ENCODE measurements at regions not wholly inside any gene's neighbourhood (a gene's known extent, or its start where the extent isn't known, plus 50 kb on each side); places are given as distances from the start of the nearest gene placed in this dataset.

DNA sequence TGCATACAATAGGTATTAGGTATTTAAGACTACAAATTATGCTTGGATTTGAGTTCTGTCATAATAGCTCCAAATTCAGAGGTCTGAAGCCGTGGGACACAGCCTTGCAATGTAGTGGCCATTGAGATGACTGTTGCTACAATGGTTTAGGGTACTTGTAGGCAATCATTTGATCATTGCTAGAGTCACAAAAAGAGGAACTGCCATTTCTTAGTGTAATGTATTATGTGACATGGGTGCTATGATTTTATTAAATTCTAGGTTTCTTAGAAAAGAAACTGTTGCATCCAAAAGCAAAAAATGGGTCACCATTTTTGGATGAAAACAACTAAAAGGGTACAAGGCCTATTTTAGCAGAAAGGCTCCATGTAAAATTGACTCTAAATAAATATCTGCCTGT, 129.9 kb upstream of the ZNF644 start:
- no peak for DNase-seq (ENCODE audit: low spot score)

DNA sequence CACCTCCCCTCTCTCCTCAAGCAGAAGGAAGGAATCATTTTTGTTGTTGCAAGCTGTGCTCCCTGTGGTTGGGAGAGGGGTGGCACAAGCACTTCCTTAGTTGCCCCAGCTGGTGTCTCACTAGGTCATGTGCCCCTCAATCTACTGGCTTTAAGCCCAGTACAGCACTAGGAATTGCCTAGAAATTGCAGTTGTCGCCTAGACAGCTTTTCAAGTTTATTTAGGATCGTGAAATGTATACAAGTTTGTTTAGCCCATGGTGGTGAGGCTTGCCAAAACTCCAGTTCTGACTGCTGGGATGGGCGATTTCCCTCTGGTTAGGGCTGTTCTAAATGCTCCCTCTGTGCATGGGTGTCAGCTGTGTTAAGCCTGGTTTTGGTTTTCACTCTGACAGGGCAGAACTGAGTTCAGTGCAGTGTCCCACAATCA, 126.8 kb upstream of the ZNF644 start:
- no peak for DNase-seq (ENCODE audit: low spot score)

DNA sequence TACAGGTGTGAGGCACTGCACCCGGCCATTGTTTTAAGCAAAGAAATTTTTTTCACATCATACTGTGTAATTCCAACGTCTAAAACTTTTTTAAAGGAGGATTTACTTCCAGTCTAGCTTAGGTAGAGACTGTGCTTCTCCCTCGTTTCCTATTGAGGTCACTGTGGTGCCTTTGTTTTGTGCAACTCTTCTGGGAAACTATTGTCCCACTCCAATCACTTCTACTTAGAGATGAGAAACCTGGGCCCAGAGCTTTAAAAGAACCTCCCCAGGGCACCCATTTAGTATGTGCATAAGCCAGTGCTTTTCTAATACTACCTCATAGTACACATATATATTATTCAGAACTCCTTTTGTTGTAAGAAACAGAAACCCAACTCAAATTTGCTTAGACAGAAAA, 120.0 kb upstream of the ZNF644 start:
- DNase-seq (ENCODE audit: low spot score), result no peak

DNA sequence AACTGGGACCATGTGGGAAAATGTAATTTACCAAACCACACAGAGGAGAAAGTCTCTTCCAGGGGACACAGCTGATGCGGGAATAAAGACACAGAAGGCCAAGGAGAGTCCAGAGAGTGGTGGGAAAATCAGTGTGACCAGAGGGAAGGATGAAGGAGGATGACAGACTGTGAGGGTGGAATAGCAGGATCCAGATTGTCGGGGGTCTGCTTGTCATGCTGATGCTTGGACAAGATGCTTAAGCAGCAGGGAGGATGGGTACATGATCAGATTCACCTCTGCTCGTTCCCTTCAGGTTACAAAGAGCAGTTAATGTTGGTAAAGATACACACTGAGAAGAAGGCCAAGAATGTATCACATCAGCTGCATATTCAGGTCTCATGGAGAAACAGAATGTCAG, 117.1 kb upstream of the ZNF644 start:
- no peak for DNase-seq (ENCODE audit: low spot score)

DNA sequence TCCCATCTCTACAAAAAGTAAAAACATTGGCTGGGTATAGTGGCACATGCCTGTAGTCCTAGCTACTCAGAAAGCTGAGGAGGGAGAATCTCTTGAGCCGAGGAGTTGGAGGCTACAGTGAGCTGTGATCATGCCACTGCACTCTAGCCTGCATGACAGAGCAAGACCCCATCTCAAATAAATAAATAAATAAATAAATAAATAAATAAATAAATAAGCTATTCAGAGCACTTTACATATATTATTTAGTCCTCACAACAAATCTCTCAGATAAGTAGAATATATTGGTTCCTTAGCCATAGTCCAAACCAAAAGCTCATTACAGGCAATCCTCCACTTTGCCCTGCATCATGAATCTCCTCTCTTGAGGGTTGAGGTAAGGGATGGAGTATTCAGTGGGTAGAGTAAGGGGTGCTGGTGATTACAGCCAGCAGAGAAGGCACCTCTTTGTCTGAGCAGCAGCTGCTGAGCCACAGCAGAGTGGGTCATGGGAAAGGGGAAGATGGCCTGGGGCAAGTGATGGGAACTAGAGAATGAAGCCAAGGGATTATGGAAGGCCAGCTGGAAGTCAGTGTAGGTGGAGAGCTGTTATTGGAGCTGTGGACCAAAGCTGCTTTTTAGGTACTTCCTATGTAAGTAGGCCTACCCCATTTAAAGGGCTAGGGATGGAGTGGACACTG, 115.5 kb upstream of the ZNF644 start:
- no peak for DNase-seq (ENCODE audit: low spot score)

DNA sequence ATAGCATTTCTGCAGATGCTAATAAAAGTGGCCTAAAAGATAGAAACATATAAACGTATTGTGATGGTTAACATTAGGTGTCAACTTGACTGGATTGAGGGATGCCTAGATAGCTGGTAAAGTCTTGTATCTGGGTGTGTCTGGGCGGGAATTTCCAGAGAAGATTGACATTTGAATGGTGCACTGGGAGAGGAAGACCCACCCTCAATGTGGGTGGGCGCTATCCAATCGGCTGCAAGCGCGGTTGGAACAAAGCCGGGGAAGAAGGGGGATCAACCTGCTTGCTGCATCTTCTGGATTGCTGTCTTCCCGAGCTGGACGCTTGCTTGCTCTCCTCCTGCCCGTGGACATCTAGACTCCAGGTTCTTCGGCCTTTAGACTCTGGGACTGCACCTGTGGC, 114.0 kb upstream of the ZNF644 start:
- no peak for DNase-seq (ENCODE audit: low spot score)

DNA sequence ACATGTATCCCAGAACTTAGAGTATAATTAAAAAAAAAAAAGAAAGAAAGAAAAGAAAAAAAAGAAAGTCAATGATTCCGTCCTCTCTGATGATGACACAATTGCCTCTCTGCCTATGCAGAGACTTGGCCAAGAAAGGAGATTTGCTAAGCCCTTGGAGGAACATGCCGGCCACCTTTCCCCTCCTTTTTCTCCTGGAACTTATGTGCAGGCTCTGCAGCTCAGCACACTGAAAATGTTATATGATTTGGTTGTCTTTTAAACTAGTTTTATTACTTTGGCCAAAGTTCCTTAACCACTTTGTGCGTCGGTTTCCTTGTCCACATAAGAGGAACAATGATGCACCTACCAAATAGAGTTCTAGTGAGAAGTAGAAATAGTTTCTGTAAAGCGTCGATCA, 111.4 kb upstream of the ZNF644 start:
- DNase-seq (ENCODE audit: low spot score), result no peak

DNA sequence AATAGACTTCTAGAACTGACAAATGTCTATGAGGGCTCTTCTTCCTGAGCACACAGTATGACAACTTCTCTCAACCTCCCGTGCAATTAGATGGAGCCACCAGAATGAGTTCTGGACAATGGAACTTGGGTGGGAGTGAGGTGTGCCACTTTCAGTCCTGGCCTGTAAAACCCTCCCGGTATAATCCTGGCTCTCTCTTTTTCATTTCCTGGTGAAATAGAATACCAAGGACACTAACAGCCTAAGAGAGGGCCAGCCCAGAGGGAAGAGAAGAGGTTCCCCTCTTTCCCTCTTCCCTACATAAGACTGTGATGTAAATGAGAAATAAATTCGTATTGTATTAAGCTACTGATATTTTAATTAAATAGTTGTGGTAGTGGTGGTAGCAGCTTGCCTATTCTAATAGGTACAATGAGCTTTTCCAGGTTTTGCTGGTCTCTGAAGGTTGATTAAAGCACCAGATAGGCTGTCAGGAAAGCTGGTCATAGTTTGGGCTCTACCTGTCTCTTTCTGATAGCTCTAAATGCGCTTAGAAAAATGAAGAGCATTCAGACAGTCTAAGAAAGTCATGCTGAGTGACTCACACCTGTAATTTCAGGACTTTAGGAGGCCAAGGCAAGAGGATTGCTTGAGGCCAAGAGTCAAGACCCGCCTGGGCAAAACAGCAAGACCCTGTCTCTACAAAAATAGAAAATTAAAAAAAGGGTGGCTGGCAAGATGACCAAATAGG, 108.6 kb upstream of the ZNF644 start:
- no peak for DNase-seq (ENCODE audit: low spot score)

DNA sequence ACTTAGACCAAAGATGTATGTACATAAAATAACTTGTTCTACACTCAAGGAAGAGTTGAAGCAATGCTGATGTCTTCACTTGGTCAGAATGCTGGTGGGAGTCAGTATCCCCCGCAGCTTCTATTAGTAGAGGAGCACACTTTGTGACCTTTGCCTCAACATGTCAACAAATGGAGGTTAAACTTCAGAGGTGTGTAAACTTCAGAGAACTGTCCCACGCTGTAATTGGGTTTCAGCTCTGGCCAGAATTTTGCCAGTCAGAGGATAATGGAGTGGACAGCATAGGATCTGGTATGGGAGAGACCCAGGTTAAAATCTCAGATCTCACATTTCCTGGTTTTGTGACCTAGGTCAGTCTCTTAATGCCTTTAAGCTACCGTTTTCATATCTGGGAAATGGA, 107.6 kb upstream of the ZNF644 start:
- no peak for DNase-seq (ENCODE audit: low spot score)

DNA sequence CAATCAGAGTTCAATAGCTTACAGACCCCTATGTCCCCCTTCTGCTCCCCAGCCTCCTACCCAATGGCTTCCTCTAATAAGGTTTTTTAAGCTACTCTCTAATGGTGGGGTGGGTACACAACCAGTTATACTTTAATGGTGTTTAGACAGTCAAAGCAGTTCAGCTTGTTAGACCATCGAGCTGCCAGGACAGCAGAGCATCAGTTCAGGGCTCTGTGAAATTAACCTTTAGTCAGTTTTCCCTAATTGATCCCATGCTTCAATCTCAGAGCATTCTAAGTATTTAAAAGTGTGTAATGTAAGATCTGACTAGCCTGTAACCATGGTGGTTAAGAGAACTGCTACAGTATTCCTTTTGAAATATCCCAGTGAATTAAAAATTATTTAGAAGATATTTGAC, 107.2 kb upstream of the ZNF644 start:
- no peak for DNase-seq (ENCODE audit: low spot score)

DNA sequence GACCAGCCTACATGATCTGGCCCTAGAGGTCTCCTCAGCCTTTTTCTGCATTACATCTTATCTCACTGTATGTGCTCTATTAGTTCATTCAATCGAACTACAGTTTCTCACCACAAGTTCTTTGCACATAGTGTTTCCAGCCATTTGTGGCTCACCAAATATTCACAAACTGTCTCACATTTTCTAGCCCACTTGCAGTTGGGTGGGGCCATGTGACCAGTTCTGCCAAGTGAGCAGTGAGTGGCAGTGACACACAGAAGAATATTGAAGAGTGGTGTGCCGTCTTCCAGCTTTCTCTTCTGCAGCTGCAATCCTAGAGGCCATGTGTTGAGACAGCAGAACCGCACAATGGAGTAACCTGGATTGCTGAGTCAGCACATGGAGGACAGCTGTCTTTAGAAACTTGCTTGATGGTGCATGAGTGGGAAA, 103.2 kb upstream of the ZNF644 start:
- DNase-seq (ENCODE audit: low spot score), result no peak

DNA sequence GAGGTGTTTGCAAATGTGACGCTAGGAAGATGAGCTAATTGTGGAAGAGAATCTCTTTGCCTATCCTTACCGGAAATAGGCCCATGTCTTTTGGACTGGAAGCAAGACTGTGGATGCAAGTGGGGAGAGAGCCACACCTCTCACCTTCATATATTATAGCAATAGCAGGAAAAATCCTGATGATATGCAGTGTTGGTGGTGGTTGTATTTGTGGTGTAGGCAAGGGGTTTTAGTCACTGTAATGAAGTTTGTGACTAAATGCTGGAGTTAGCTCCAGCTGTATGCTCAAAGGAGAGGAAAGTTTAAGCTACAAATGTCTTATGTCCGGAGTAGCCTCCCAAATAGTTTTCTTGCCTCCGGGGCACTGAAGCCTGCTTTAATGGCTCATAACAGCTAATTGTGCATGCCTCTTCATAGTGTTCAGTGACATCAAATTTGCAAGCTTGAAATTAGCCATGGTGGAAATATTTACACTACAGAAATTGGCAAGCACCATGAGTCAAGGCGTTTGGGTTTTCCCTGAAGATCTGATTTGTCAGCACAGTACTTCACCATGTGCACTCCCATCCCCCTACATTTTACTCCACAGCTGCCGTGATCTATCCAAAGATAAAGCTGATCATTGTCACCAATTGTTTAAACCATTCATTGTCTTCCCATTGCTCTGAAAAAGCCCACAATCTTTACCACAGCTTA, 102.6 kb upstream of the ZNF644 start:
- no peak for DNase-seq (ENCODE audit: low spot score)

DNA sequence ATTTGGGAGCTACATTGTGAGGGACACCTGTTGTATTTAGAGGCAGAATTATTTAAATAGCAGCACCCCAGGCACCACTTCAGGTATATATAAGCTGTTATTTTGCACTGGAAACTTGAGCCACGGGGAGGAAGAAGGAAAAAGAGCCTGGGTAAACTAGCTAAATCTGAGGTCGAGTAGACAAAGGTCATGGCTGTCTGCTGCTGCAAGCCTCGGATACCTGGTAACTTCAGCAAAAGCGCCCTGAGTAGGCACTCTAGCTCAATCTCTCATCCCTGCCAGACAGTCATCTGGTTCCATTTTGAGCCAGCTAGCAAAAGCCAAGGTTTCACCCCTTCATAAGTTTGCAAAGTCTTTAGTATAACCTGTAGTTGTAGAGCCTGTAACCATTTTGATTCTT, 101.9 kb upstream of the ZNF644 start:
- no peak for DNase-seq (ENCODE audit: low spot score)

DNA sequence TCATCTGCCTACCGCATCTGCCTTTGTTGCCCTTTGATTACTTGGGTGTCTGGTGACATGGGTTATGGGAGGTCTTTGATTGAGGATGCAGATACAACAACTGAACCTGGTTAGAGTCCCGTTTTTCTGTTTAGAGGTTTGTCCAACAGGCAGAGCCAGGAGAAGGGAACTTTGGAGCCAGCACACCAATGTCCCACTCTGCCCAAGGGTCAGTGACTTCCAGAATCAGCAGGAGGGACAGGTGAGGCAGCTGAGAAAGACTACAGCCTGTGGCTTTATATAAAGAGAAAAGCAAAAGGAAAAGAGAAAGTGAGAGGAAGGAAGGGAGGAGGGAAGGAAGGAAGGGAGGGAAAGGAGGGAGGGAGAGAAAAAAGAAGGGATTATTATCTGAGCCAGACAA, 101.5 kb upstream of the ZNF644 start:
- no peak for DNase-seq (ENCODE audit: low spot score)

DNA sequence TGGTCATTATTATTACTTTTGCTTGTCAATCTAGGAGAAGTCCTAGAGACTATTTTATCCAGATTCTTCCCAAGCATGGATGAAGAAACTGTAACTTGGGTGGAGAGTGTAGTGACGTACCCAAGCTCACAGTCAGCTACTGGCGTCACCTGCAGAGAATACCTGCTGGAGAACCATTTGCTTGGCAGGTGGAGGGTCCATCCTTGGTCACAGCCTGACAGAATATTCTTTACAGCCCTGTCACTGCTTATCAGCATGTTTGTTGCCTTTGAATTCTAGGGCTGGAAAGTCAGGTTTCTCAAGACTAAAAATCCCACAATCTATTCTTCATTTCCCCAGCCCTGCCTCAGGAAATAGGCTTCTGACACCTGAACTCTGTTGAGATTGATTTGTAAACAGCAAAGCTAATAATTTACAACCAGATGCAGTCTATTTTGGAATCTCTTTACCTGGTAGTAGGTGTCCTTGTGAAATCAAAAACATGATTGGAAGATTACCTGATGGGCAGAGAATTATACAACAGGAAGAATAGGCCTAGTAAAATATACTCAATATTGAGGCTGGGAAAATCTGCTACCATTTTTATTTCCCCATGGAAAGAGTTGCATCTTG, 100.4 kb upstream of the ZNF644 start:
- no peak for DNase-seq (ENCODE audit: low spot score)

DNA sequence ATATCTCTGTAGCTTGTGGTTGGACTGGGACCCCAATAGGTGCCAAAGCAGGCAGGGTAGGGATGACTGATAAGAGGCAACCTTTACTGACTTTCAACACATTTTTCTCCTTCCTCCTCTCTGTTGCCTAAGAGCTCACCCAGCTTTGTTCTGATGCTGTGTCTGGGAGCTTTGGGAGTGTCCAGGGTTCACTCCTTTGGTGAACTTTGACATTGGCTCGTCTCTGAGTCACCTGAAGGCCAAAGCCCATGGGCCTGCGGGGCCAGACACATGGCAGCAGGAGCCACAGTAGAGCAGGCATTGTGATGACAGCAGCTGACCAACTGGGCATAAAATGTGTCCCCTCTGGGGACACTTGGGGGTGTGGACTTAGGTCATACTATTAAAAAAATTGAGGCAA, 99.5 kb upstream of the ZNF644 start:
- no peak for DNase-seq (ENCODE audit: low spot score)

DNA sequence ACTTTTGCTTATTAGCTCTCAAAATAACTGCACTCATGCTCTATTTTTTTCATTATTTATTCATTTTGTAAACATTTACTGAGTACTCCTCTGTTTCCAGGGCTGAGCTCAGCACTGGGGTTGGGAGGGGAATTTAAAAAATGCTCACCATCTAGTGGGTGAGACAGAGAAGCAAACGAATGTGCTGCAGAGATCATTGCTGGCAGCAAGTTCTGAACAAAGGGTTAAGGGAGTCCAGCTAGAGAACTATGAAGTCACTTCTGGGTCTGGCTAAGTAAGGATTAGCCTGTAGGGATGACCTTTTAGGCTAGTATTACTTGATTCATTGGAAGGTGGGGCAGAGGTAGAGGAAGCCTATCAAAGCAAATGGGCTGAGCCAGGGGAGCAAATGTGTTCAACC, 99.1 kb upstream of the ZNF644 start:
- no peak for DNase-seq (ENCODE audit: low spot score)

DNA sequence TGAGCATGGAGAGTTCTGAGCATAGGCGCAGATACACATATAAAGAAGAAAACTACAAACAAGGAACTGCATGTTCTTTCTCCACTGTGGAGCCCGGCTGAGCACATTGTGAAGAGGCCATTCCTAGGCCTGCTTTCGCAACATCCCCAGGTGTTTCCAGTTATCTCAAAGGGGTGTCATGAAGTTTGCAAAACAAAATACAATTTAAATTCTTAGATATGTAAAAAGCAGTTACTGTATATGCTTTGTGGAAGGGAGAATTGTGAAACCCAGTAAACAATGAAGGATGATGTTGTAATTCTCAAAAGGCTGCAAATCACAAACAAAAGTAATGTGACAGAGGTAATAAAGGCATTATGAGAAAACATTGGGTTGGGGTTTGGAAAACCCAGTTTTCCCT, 98.6 kb upstream of the ZNF644 start:
- DNase-seq (ENCODE audit: low spot score), result no peak

DNA sequence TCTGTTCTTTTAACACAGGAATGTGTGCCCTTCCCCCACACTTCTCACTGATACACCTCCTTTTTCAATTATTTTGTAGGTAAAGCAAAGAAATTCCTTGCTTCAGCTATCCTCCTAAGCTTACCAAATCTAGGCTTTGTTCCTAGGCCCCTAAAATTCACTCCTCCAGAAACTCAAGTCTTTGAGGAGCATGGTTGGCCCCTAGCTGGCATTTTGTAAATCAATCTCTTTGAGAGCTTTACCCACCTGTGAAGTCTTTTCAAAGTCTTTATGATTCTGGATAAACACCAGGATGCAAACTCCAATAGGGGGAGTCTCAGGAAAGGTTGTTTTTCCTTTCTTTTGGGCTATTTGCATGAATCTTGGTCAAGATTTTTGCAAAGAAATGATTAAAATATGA, 82.9 kb upstream of the ZNF644 start:
- no peak for DNase-seq (ENCODE audit: low spot score)

DNA sequence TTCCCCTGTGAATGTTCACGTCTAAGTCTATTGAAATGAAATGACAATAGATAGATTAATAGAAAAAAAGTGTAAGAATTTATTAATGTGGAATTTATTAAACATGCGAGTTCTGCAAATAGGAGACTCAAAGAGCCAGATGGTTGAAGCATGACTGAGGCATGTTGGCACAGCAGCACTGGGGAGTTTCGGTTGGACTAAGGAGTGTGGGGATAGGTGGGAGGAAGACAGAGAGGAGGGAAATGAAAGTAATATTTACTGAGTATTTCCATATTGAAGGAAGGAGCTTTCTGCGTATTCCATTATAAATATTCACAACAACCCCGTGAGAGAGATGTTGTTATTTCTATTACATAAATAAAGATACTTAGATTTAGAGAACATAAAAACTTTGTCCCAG, 79.5 kb upstream of the ZNF644 start:
- no peak for DNase-seq (ENCODE audit: low spot score)

DNA sequence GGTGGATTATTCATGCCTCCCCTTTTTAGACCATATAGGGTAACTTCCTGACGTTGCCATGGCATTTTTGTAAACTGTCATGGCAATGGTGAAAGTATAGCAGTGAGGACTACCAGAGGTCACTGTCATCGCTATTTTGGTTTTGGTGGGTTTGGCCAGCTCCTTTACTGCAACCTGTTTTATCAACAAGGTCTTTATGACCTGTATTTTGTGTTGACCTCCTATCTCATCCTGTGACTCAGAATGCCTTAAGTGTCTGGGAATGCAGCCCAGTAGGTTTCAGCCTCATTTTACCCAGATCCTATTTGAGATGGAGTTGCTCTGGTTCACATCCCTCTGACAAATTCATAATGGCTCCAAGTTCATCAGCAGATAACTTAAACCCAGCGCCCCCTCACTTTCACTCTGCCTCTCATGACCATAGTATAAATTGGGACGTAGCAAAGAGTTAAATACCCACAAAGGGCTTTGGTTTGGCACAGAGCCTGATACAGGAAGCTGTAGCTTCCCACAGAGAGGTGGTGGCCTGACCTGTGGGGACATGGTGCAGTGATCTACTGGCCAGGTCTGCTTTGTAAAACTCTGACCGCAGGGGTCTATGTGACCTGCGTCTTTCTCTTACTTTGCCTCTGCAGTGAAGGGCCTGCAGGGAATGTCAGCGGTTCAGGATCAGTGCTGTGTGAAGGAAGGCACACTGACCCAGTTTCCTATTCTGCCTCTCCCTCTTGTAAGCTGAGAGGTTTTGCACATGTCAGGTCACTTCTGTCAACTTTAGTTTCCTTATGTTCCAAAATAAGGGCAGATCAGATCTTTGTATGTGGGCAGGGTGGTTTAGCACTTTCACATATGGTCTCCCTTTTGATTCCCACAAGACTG, 78.1 kb upstream of the ZNF644 start:
- DNase-seq (ENCODE audit: low spot score), result no peak

Data from left forelimb (tissue), 1 donor.